Adrenal gland (tissue), 5 donors: ENCODE measurements at regions not wholly inside any gene's neighbourhood (a gene's known extent, or its start where the extent isn't known, plus 50 kb on each side); places are given as distances from the start of the nearest gene placed in this dataset.

ENCODE experiments used
- CTCF ChIP-seq, 6 experiments: fragments of 450-650 bp in 4 of 6; fragments of 200-600 bp in 2 of 6; sonication (generic) in 1 of 6; IDR thresholded peaks; 1 replicate in 5 of 6; 2 replicates in 1 of 6; pipeline versions ENCODE4 v1.5.1 to v1.8.0; 2016 to 2021; ENCODE audit warnings: antibody characterized with exemption in 6 of 6, mild to moderate bottlenecking in 2 of 6, moderate library complexity in 1 of 6
- POLR2A ChIP-seq, 2 donors: fragments of 450-650 bp; IDR thresholded peaks; one replicate each; pipeline ENCODE4 v1.6.1; 2017; ENCODE audit warnings: antibody characterized with exemption in 2 of 2, mild to moderate bottlenecking in 2 of 2, moderate library complexity in 1 of 2
- donor health status: DM: no; HTN: no; CAD: no.

- TF ChIP-seq CTCF (IDR thresholded peaks at IDR 0.05) (no peak), POLR2A (IDR thresholded peaks at IDR 0.05) (no peak)
Observed at GRCh38 chr12:114592946-114593345, 91.0 kb downstream of the TBX3 start.
